T-cell (primary cell): ENCODE measurements at regions not wholly inside any gene's neighbourhood (a gene's known extent, or its start where the extent isn't known, plus 50 kb on each side); places are given as distances from the start of the nearest gene placed in this dataset.

Experiments used
- ATAC-seq, 4 experiments: fragments of 200-7000 bp in 3 of 4; fragments of 150-1000 bp in 1 of 4; cut with Tn5 transposase; replicated peaks in 1 of 4; 1 replicate in 3 of 4; 2 replicates in 1 of 4; pipeline ENCODE4 v1.10.0; 2021; ENCODE audit warnings: moderate library complexity in 3 of 4, mild to moderate bottlenecking in 2 of 4, moderate number of reproducible peaks in 1 of 4
- CTCF ChIA-PET, 2 donors: fragments of 300-600 bp; sonication (Branson Sonifier 250); formaldehyde crosslinking; loops; one replicate each; lab custom pipeline; 2022; ENCODE audit warnings: antibody characterized with exemption in 2 of 2; lab: Charles Lee
- POLR2A ChIA-PET, 2 donors: fragments of 300-600 bp; sonication (Branson Sonifier 250); formaldehyde crosslinking; loops; one replicate each; lab custom pipeline; 2022; ENCODE audit warnings: antibody characterized with exemption in 2 of 2; lab: Charles Lee
- DNase-seq, 35 experiments: peaks; one replicate each; pipeline versions ENCODE4 v3.0.0 to v3.0.0-alpha.2; 2013 to 2023
- H3K27ac ChIP-seq: one replicate; pipeline ENCODE4 v1.5.1; 2013; ENCODE audit warnings: low read length
- H3K27me3 ChIP-seq, 2 experiments: replicated peaks in 1 of 2; 1 replicate in 1 of 2; 2 replicates in 1 of 2; pipeline versions ENCODE4 v1.6.1 to v1.7.0; 2013; ENCODE audit warnings: low read length in 1 of 2, mixed read lengths in 1 of 2; ENCODE audit not compliant: control insufficient read depth in 2 of 2, insufficient read depth in 2 of 2; ENCODE audit errors: extremely low read depth in 1 of 2
- H3K36me3 ChIP-seq, 2 donors: 1 replicate in 1 of 2; 2 replicates in 1 of 2; pipeline versions ENCODE4 v1.6.1 to v1.7.0; 2013; ENCODE audit warnings: low read length in 1 of 2; ENCODE audit not compliant: control insufficient read depth in 2 of 2, insufficient read depth in 1 of 2; ENCODE audit errors: extremely low read depth in 1 of 2
- H3K4me1 ChIP-seq, 2 experiments: 1 replicate in 1 of 2; 2 replicates in 1 of 2; pipeline versions ENCODE4 v1.6.1 to v1.7.0; 2013; ENCODE audit warnings: low read length in 2 of 2, mixed read lengths in 1 of 2; ENCODE audit not compliant: insufficient read depth in 2 of 2, control insufficient read depth in 1 of 2; ENCODE audit errors: extremely low read depth in 1 of 2
- H3K4me3 ChIP-seq, 2 donors: 1 replicate in 1 of 2; 2 replicates in 1 of 2; pipeline versions ENCODE4 v1.5.1 to v1.7.0; 2013; ENCODE audit warnings: mild to moderate bottlenecking in 2 of 2, low read length in 1 of 2, moderate library complexity in 1 of 2; ENCODE audit not compliant: control insufficient read depth in 1 of 2; ENCODE audit errors: extremely low read depth in 1 of 2
- H3K9me3 ChIP-seq: 2 replicates; pipeline ENCODE4 v1.7.0; 2013
- H3K27ac Mint-ChIP-seq, 2 donors: one replicate each; pipeline ENCODE4 v1.8.0; 2020 to 2021; ENCODE audit warnings: mild to moderate bottlenecking in 2 of 2, mixed read lengths in 2 of 2
- H3K27me3 Mint-ChIP-seq, 2 donors: one replicate each; pipeline ENCODE4 v1.8.0; 2021 to 2022; ENCODE audit warnings: mixed read lengths in 2 of 2
- H3K36me3 Mint-ChIP-seq: one replicate; pipeline ENCODE4 v1.8.0; 2021; ENCODE audit warnings: mixed read lengths
- H3K4me1 Mint-ChIP-seq, 3 donors: one replicate each; pipeline ENCODE4 v1.8.0; 2020 to 2022; ENCODE audit warnings: mixed read lengths in 3 of 3, mild to moderate bottlenecking in 1 of 3
- H3K4me3 Mint-ChIP-seq, 3 donors: one replicate each; pipeline ENCODE4 v1.8.0; 2020 to 2022; ENCODE audit warnings: mild to moderate bottlenecking in 3 of 3, mixed read lengths in 3 of 3, moderate library complexity in 3 of 3
- H3K9me3 Mint-ChIP-seq, 3 donors: one replicate each; pipeline ENCODE4 v1.8.0; 2020 to 2022; ENCODE audit warnings: mixed read lengths in 3 of 3
- WGBS: methylation state at CpG from one replicate; pipeline ENCODE4 v1.1.5; 2013; ENCODE audit warnings: missing lambda C conversion rate; ENCODE audit not compliant: insufficient coverage; 5-methylcytosine and 5-hydroxymethylcytosine counted together

- ChIA-PET POLR2A (no interaction called here), CTCF (no interaction called here)
- 85% methylated on average over 4 of the region's 4 CpGs for WGBS
- H3K27ac ChIP-seq: no peak overlapping the region
- H3K36me3 ChIP-seq: no peaks in the 10 kb centered on the region
- Mint-ChIP-seq H3K27me3 (peaks cover 20 to 39% of the 10 kb centered on the region in 2 donors), H3K36me3 (no peaks in the 10 kb centered on the region), H3K4me3 (no peak overlapping the region), H3K27ac (peak overlapping the region in 1 of 2 donors; percentile 36), H3K4me1 (peaks cover 0 to 14% (median 9%) of the 10 kb centered on the region in 3 donors), H3K9me3 (no peaks in the 10 kb centered on the region)
- ATAC-seq (no peak), DNase-seq (no peak)
- no peak overlapping the region for H3K4me3 ChIP-seq
- no peaks in the 10 kb centered on the region for H3K9me3 ChIP-seq
- H3K4me1 ChIP-seq: peaks cover 0 to 2% of the 10 kb centered on the region in 2 experiments
- peaks cover 0 to 13% of the 10 kb centered on the region in 2 experiments for H3K27me3 ChIP-seq
These were observed 227.0 kb upstream of the CTNNB1 start for GRCh38 chr3:40972350-40972749.

DNA sequence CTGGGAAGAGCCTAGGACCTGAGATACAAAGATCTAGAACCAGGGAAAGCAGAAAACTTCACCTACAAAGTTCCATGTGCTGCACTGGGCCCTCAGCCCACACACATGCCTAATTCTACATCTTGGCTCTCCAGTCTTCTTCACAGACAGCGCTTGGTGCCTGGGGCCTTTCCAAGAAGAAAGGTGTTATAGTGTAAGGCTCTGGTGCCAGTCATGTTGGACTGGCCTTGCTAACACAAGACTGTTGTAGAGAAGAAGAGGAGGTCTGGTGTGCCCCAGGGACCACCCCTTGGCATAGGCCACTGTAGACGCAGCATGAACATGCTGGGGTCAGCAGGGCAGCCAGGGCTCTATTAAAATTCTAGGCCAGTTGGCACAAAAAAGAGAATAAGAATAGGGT, 226.2 kb upstream of the CTNNB1 start:
- DNase-seq (no peak), ATAC-seq (no peak)
- Mint-ChIP-seq H3K27ac (no peak overlapping the region), H3K36me3 (no peaks in the 10 kb centered on the region), H3K9me3 (no peaks in the 10 kb centered on the region), H3K4me3 (no peak overlapping the region), H3K4me1 (peaks cover 0 to 14% (median 9%) of the 10 kb centered on the region in 3 donors), H3K27me3 (peaks cover 19 to 38% of the 10 kb centered on the region in 2 donors)
- WGBS: 85% methylated on average over 2 of the region's 2 CpGs
- ChIA-PET CTCF (no interaction called here), POLR2A (interaction anchor here in 1 of 2 donors (0.5 kb wide), 1 partner anchor 115 kb away, joined by 9 read pairs; no protein-coding TSS in a partner anchor)
- Histone ChIP-seq H3K27me3 (peaks cover 0 to 13% of the 10 kb centered on the region in 2 experiments), H3K4me1 (peaks cover 0 to 2% of the 10 kb centered on the region in 2 experiments), H3K9me3 (no peaks in the 10 kb centered on the region), H3K4me3 (no peak overlapping the region), H3K36me3 (no peaks in the 10 kb centered on the region), H3K27ac (no peak overlapping the region)

DNA sequence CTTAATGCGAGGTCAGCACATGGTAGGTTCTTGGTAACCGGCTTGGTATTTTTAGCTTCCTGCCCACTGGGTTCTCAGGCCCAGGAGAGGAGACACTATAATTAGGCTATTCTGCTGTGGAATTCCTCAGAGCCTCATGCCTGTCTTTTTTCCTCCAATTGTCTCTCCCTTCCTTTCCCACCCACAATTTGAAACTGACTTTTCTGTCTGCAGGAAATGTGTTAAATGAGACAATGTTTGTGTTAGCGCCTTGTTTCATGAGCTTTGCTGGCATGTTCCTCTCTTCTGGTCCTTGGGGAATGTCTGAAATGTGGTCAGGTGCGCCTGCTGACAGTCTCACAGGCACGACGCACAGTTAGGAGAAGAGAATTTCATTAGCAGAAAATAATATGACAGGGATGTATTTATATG, 223.6 kb upstream of the CTNNB1 start:
- Histone ChIP-seq H3K27ac (no peak overlapping the region), H3K9me3 (no peaks in the 10 kb centered on the region), H3K4me1 (peaks cover 0 to 2% of the 10 kb centered on the region in 2 experiments), H3K36me3 (no peaks in the 10 kb centered on the region), H3K4me3 (no peak overlapping the region), H3K27me3 (peaks cover 0 to 4% of the 10 kb centered on the region in 2 experiments)
- ATAC-seq: no peak
- Mint-ChIP-seq H3K27me3 (peaks cover 10 to 36% of the 10 kb centered on the region in 2 donors), H3K27ac (no peak overlapping the region), H3K36me3 (no peaks in the 10 kb centered on the region), H3K4me1 (peaks cover 3 to 20% (median 14%) of the 10 kb centered on the region in 3 donors), H3K4me3 (no peak overlapping the region), H3K9me3 (no peaks in the 10 kb centered on the region)
- ChIA-PET CTCF (no interaction called here), POLR2A (no interaction called here)
- DNase-seq: no peak
- WGBS: 60% methylated on average over 1 of the region's 6 CpGs

DNA sequence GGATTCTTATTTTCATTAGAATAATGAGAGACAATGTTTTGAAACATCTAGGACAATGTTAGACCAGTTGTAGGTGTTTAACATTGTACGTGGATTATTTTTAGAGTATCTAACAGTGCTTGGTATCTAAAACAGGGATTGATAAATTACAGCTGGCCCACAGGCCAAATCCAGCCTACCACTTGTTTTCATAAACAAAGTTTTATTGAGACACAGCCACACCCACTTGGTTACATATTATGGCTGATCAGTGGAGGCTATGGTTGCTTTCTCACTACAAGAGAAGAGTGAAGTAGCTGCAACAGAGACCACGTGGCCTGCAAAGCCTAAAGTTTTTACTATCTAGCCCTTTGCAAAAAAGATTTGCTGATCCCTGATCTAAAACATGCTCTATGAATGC, 223.1 kb upstream of the CTNNB1 start:
- ATAC-seq: no peak
- DNase-seq: no peak

DNA sequence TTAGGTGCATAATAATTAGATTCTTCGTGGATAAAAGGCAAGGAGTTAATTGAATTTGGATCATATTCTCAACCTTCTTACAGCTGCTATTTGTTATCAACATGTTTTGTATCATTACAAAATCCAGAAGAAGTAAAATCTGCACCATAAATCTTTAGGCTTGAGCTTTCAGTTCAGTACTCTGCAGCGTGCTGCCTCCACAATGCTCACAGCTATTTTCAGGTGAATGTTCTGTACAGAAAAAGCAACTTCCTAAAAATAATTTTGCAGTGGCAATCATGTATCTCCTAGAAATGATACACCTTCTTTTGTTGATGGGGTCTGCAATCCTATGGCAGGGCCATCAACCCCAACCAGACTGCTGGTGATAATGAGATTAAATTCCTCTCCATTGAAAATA, 220.9 kb upstream of the CTNNB1 start:
- ChIA-PET POLR2A (no interaction called here), CTCF (no interaction called here)
- Mint-ChIP-seq H3K4me3 (no peak overlapping the region), H3K9me3 (no peaks in the 10 kb centered on the region), H3K36me3 (no peaks in the 10 kb centered on the region), H3K27me3 (peaks cover 18 to 30% of the 10 kb centered on the region in 2 donors), H3K4me1 (peaks cover 7 to 11% (median 10%) of the 10 kb centered on the region in 3 donors), H3K27ac (no peak overlapping the region)
- 50% methylated on average over 1 of the region's 2 CpGs for WGBS
- DNase-seq (no peak), ATAC-seq (no peak)
- H3K4me1 ChIP-seq: no peaks in the 10 kb centered on the region
- no peaks in the 10 kb centered on the region for H3K27me3 ChIP-seq
- no peaks in the 10 kb centered on the region for H3K36me3 ChIP-seq
- no peak overlapping the region for H3K27ac ChIP-seq
- no peaks in the 10 kb centered on the region for H3K9me3 ChIP-seq
- H3K4me3 ChIP-seq: no peak overlapping the region

More for the DNA sequence above, 223.1 kb upstream of the CTNNB1 start:
- H3K27me3 Mint-ChIP-seq: peaks cover 10 to 33% of the 10 kb centered on the region in 2 donors
- no peaks in the 10 kb centered on the region for H3K9me3 Mint-ChIP-seq
- H3K4me1 Mint-ChIP-seq: peaks cover 7 to 21% (median 17%) of the 10 kb centered on the region in 3 donors
- no peak overlapping the region for H3K4me3 Mint-ChIP-seq
- no peaks in the 10 kb centered on the region for H3K36me3 Mint-ChIP-seq
- ChIA-PET POLR2A (no interaction called here), CTCF (no interaction called here)
- Histone ChIP-seq H3K27me3 (peaks cover 0 to under 1% of the 10 kb centered on the region in 2 experiments), H3K4me1 (peaks cover 0 to 2% of the 10 kb centered on the region in 2 experiments), H3K9me3 (no peaks in the 10 kb centered on the region), H3K36me3 (no peaks in the 10 kb centered on the region), H3K4me3 (no peak overlapping the region), H3K27ac (no peak overlapping the region)
- WGBS: no CpG with 5 or more reads among the region's 2 CpGs
- H3K27ac Mint-ChIP-seq: no peak overlapping the region

- no peak overlapping the region for H3K27ac Mint-ChIP-seq
- POLR2A ChIA-PET: no interaction called here
- Histone ChIP-seq H3K9me3 (no peaks in the 10 kb centered on the region), H3K4me3 (no peak overlapping the region), H3K36me3 (no peaks in the 10 kb centered on the region), H3K4me1 (no peaks in the 10 kb centered on the region), H3K27ac (no peak overlapping the region), H3K27me3 (no peaks in the 10 kb centered on the region)
- H3K27me3 Mint-ChIP-seq: peaks cover 20 to 27% of the 10 kb centered on the region in 2 donors
- no peaks in the 10 kb centered on the region for H3K36me3 Mint-ChIP-seq
- no CpG with 5 or more reads among the region's 3 CpGs for WGBS
- no peaks in the 10 kb centered on the region for H3K9me3 Mint-ChIP-seq
- CTCF ChIA-PET: no interaction called here
- H3K4me3 Mint-ChIP-seq: no peak overlapping the region
- no peak for DNase-seq
- H3K4me1 Mint-ChIP-seq: peaks cover 7 to 11% (median 10%) of the 10 kb centered on the region in 3 donors
- ATAC-seq: no peak
These were observed 219.3 kb upstream of the CTNNB1 start for GRCh38 chr3:40979962-40980361.

GRCh38 chr3:40980467-40980866, 218.8 kb upstream of the CTNNB1 start:
- no peak for ATAC-seq
- Mint-ChIP-seq H3K27ac (no peak overlapping the region), H3K9me3 (no peaks in the 10 kb centered on the region)

More at GRCh38 chr3:40980467-40980866, 218.8 kb upstream of the CTNNB1 start:
- H3K36me3 Mint-ChIP-seq: no peaks in the 10 kb centered on the region
- H3K27ac ChIP-seq: no peak overlapping the region
- POLR2A ChIA-PET: no interaction called here
- H3K9me3 ChIP-seq: no peaks in the 10 kb centered on the region
- peaks cover 7 to 11% (median 10%) of the 10 kb centered on the region in 3 donors for H3K4me1 Mint-ChIP-seq
- no peaks in the 10 kb centered on the region for H3K27me3 ChIP-seq
- DNase-seq: no peak
- no peaks in the 10 kb centered on the region for H3K36me3 ChIP-seq
- no peaks in the 10 kb centered on the region for H3K4me1 ChIP-seq
- no peak overlapping the region for H3K4me3 Mint-ChIP-seq
- 0% methylated on average over 1 of the region's 4 CpGs for WGBS
- CTCF ChIA-PET: no interaction called here
- H3K4me3 ChIP-seq: no peak overlapping the region
- peaks cover 20 to 27% of the 10 kb centered on the region in 2 donors for H3K27me3 Mint-ChIP-seq
